Right ventricle myocardium inferior (tissue), 1 donor: ENCODE measurements at regions not wholly inside any gene's neighbourhood (a gene's known extent, or its start where the extent isn't known, plus 50 kb on each side); places are given as distances from the start of the nearest gene placed in this dataset.

ENCODE experiments used
- ATAC-seq: fragments of 200-7000 bp; cut with Tn5 transposase; one replicate; pipeline ENCODE4 v1.9.1; 2020; ENCODE audit warnings: mild to moderate bottlenecking, moderate library complexity
- DNase-seq: peaks from one replicate; pipeline ENCODE4 v3.0.0; 2021; ENCODE audit errors: missing footprints
- intact Hi-C: fragments of 100-400 bp; cut with DNase I; formaldehyde crosslinking; loops from one replicate; pipeline ENCODE4 v1.11.0; 2022
- donor health status: DM: no; HTN: yes; CAD: no; lungs with severe emphysema.

DNA sequence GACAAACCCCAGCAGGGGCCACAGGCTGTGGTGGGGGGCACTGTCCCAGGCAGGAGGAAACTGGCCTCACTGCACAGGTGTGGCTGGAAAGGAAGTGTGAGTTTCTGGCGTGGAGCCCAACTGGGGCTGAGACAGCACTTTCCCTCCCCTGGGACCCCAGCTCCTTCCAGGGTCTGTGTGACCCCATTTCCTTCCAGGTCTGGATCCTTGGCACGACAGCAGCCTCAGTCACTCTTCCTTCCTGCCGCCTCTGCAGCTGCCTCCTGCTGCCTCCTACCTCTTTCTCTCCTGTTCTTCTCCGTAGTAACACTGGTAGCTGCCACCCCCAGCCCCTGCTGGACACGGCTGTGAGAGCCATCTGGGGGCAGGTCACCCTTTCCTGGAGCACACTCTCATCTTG, 88.0 kb downstream of the SIK1 start:
- ATAC-seq: no peak
- intact Hi-C loops: no loop called here
- DNase-seq: no peak

GRCh38 chr21:43337901-43338655, 88.9 kb downstream of the SIK1 start:
- ATAC-seq: no peak
- no peak for DNase-seq
- intact Hi-C loops: no loop called here

DNA sequence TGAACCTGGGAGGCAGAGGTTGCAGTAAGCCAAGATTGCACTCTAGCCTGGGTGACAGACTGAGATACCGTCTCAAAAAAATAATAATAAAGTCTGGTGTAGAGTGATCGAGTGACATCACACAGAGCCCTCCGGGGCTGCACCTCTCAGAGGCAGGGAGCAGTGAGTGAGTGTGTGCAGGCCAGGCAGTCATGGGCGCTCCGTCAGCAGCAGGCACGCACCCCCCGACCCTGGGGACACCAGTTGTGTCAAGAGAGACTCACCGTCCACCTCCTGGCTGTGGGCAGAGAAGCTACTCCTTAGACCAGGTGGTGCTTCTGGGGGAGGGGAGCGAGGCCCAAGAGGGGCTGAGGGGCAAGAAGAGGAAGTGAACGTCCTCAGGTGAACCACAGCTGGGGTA, 91.8 kb downstream of the SIK1 start:
- intact Hi-C loops: no loop called here
- ATAC-seq: no peak
- peak; percentile 9 for DNase-seq

- intact Hi-C loops: loop anchor here (5.0 kb wide), 1 partner anchor 37 kb away; no protein-coding TSS in a partner anchor
- ATAC-seq (no peak), DNase-seq (peak; percentile 37)
Measured at GRCh38 chr21:43334214-43334958, 92.5 kb downstream of the SIK1 start.

DNA sequence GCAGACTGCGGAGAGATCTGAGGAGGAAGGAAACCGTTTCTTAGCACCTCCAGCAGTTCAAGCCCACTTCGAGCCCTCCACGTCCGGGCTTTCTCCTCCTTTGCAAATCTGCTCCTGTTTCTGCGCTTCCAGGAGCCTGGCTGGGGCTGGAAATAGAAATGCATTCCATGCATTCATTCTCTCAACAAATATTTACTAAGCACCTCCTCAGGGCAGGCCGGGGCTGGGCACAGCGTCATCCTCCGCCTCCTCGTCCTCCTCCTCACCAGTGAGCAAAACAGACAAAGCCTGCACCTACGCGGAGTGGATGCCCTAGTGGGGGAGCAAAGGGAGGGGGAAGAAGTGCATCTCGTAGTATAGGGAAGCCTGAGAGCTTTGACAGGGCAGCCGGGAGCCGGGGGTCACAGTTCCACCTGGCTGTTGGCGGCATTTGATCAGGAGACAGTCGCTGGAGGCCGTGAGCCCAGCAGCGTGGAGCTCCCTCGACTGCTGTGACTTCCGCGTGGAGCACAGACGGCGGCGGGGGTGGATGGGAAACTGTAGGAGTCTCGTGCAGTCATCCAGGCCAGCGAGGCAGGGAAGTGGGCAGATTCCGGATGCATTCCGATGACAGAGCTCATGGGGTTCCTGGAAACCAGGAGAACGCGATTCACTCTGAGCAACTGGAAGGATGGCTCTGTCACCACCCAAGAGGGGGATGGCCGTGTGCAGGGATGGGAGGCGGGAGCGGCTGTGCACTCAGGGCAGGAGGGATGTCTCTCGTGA, 93.5 kb downstream of the SIK1 start:
- DNase-seq (peak; percentile 69), ATAC-seq (peak; percentile 68)
- intact Hi-C loops: loop anchor here (5.0 kb wide), 1 partner anchor 36 kb away; no protein-coding TSS in a partner anchor

GRCh38 chr21:43332861-43333297, 94.1 kb downstream of the SIK1 start:
- intact Hi-C loops: loop anchor here (5.0 kb wide), 1 partner anchor 36 kb away; no protein-coding TSS in a partner anchor
- ATAC-seq: no peak
- peak; percentile 26 for DNase-seq

DNA sequence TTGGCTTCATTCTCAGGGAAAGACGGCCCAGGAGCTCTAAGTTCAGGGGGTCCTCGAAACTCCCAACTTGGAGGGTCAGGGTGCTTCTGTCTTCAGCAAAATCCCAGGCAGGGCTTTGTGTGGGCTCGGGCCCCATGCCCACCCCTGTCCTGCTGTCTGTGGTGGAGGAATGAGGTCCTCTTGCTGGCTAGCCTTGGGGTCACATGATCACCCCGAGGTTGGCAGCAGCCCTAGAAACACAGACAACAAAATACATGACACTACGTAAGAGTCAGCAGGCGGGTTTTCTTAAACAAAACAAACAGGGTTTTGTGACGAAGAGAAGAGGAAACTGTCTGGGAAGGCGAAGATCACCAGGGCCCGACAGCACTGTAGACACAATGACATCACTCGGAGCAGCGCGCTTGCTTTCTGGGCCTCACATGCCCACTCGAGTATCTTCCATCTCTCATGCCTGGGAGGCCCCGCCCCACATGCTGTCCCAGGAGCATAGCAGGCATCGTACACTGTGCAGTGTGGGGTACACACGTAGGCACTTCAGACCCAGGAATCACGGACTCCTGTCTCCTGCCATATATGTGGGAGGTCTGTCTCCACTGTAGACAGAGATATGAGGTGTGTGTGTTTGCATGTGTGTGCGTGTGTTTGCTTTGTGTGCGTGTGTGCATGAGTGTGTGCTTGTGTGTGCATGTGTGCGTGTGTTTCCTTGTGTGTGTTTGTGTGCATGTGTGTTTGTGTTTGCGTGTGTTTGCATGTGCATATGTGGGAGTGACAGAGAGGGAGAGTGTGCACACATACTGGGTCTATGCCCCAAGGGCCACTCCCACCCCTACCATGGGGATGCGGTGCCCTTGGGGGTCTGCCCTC, 94.7 kb downstream of the SIK1 start:
- intact Hi-C loops: loop anchor here (5.0 kb wide), 1 partner anchor 35 kb away; no protein-coding TSS in a partner anchor
- ATAC-seq (peak; percentile 30), DNase-seq (peak; percentile 68)

DNA sequence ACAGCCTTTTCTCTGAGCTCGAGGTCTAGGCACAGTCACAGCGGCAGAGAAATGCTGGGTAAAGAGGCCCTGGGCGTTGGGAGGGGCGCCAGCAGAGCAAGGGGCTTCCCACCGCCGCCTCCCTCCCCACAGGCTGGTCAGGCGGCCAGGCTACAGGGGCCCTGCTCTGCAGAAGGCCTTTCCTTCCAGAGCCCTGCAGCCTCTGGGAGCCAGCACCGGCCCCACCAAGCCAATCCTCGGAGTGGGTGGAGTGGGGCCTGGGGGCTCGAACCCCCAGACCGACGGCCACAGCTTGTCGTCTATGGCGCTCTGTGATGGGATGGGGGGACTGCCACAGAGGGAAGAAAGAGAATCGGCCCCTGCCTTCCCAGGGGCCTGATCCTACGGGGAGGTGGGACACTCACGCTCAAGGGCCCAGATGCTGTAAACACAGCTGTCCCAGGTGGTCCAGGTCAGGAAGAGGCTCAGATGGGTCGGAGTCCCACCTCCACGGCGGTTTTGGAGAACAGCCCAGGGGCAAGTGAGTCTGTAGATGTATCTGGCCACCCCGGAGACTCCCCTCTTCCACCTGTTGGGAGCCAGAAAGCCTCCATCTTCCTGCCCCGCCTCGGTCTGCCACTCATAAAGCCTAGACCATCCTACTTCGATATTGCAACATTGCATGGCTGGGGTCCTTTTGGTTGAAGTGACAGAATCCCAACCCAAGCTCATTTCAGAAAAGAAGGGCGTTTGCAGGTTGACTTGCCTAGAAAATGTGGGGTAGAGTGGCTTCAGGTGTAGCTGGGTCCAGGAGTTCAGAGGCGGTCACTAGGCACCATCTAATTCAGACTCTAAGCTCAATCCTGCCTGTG, 95.6 kb downstream of the SIK1 start:
- peak; percentile 13 for DNase-seq
- ATAC-seq: no peak
- intact Hi-C loops: loop anchor here (5.0 kb wide), 1 partner anchor 34 kb away; no protein-coding TSS in a partner anchor

GRCh38 chr21:43330306-43330881, 96.5 kb downstream of the SIK1 start:
- intact Hi-C loops: loop anchor here (5.0 kb wide), 1 partner anchor 33 kb away; no protein-coding TSS in a partner anchor
- ATAC-seq (no peak), DNase-seq (peak; percentile 48)

- ATAC-seq (no peak), DNase-seq (peak; percentile 27)
- intact Hi-C loops: loop anchor here (5.0 kb wide), 1 partner anchor 32 kb away; no protein-coding TSS in a partner anchor
Measured at GRCh38 chr21:43329711-43330269, 97.1 kb downstream of the SIK1 start.

DNA sequence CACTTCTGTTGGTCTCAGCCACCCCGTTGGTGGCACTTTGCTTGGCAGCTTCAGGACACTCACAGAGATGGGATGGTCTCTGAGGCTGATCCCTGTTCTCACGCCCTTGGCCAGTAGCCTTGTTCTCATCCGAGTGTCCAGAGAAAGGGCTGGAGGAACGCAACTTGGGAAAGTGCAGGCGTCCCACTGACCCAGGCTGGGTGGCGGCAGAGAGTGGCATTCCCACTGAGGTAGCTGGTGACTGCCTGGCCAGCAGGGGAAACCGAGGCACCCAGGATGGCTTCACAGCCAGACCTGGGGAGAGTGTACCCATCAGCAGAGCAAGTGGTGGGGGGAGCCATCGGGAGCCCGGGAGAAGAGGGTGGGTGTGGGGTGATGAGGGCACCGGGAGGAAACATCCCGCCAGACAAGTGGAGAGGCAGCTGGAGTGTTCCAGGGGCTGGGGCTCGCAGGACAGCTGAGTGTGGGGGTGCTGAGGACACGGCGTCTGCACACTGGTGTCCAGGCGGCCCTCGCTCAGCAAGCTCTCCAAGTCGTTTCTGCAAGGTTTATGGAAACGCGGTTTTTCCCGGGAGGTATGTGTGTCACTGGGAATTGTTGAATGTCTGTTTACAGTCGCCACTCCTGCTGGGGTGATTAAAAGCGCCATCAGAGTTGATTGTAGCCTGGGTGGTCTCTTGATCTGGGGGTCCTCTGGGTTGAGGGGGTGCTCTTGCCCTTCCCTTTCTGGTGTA, 97.8 kb downstream of the SIK1 start:
- intact Hi-C loops: no loop called here
- ATAC-seq (no peak), DNase-seq (peak; percentile 53)

GRCh38 chr21:43328185-43328957, 98.6 kb downstream of the SIK1 start:
- ATAC-seq (no peak), DNase-seq (peak; percentile 65)
- intact Hi-C loops: no loop called here

DNA sequence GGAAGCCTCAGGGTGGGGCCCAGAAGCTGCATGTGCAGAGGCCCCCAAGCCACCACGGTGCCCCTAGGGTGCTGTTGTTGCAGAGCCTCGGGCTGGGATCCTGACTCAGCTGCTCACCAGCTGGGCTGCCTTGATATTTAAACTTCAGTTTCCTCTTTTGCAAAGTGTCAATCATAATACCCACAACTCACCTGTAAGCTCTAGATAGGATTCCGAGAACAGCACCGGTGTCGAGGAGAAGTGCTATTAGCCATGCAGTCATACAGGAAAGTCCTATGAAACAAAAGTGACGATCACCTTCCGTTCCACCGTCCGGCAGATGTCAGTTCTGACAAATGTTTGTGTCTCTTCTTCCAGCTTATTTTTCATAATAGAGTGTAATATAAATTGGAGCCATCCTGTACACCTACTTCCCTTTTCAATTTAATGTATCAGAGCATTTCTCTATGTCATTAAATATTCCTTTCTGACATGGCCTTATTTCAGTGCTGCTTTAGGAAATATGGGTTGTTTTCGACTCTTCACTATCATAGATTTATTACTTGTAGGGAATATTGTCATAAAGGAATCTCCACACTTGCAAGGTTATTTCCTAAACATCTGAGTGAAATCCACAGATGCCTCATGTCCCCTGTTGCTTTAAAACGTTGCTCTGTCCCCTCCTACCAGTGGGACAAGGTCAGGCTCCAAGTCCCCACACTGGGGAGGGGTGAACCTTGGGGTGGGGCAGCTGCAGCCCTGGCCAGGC, 100.8 kb downstream of the SIK1 start:
- intact Hi-C loops: no loop called here
- ATAC-seq (no peak), DNase-seq (no peak)

GRCh38 chr21:43325036-43325435, 101.9 kb downstream of the SIK1 start:
- DNase-seq (no peak), ATAC-seq (no peak)
- intact Hi-C loops: no loop called here

- ATAC-seq (no peak), DNase-seq (no peak)
- intact Hi-C loops: no loop called here
Measured at GRCh38 chr21:43324596-43324995, 102.3 kb downstream of the SIK1 start.
